ENCODE measurements at regions not wholly inside any gene's neighbourhood (a gene's known extent, or its start where the extent isn't known, plus 50 kb on each side); places are given as distances from the start of the nearest gene placed in this dataset.

DNA sequence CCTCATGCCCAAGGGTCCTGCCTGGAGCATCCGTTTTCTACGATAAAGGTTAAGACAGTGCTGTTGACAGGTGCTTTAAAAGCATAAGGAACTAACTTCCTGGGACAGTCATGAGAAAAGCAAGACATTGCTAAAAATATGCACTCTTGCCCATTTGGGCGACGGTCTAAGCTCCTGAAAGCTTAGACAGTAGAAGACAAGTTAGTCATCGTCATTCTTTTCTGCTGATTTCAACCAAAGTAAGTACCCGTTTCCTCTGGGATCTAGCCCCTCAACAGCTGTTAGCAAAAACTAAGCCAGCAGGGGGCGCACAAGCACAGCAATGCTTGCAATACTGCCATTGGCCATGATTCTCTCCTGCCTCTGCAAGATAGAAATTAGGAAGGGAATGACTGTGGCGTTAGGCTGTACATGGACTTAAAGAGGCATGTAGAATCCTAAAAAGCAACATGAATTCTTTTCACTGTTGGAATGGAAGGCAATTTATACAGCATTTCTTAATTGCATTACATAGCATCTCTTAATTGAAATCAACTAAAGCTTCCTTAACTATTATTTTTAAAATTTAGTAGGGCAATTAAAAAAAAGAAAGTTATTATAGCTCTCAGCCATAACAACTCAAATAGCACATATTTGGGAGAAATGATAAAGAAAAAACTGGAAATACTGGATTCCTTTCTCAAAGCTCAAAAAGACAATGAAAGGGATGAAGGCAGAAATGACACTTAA, 147.8 kb upstream of the RALGAPA2 start:
- TF ChIP-seq, protein P1, sequence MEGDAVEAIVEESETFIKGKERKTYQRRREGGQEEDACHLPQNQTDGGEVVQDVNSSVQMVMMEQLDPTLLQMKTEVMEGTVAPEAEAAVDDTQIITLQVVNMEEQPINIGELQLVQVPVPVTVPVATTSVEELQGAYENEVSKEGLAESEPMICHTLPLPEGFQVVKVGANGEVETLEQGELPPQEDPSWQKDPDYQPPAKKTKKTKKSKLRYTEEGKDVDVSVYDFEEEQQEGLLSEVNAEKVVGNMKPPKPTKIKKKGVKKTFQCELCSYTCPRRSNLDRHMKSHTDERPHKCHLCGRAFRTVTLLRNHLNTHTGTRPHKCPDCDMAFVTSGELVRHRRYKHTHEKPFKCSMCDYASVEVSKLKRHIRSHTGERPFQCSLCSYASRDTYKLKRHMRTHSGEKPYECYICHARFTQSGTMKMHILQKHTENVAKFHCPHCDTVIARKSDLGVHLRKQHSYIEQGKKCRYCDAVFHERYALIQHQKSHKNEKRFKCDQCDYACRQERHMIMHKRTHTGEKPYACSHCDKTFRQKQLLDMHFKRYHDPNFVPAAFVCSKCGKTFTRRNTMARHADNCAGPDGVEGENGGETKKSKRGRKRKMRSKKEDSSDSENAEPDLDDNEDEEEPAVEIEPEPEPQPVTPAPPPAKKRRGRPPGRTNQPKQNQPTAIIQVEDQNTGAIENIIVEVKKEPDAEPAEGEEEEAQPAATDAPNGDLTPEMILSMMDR (IDR thresholded peaks at IDR 0.05) = peak; percentile 70 to 83 (median 79)
- no peak for TF ChIP-seq POLR2A (IDR thresholded peaks at IDR 0.05)
